HUES48 (cell line): ENCODE measurements at regions not wholly inside any gene's neighbourhood (a gene's known extent, or its start where the extent isn't known, plus 50 kb on each side); places are given as distances from the start of the nearest gene placed in this dataset.

Experiments used
- H3K27ac ChIP-seq: one replicate; pipeline ENCODE4 v1.7.0; 2013; ENCODE audit warnings: low read depth, low read length, inconsistent platforms
- H3K27me3 ChIP-seq: 2 replicates; pipeline ENCODE4 v1.6.1; 2013; ENCODE audit warnings: mild to moderate bottlenecking, low read length; ENCODE audit not compliant: control insufficient read depth, insufficient read depth
- H3K36me3 ChIP-seq: 2 replicates; pipeline ENCODE4 v1.6.1; 2013; ENCODE audit warnings: low read length; ENCODE audit not compliant: control insufficient read depth, insufficient read depth
- H3K4me1 ChIP-seq: 2 replicates; pipeline ENCODE4 v1.6.1; 2013; ENCODE audit warnings: mild to moderate bottlenecking, low read length; ENCODE audit not compliant: control insufficient read depth, insufficient read depth
- H3K4me3 ChIP-seq: 2 replicates; pipeline ENCODE4 v1.5.1; 2013; ENCODE audit warnings: mild to moderate bottlenecking, low read depth, low read length
- H3K9ac ChIP-seq: 2 replicates; pipeline ENCODE4 v1.6.1; 2013; ENCODE audit warnings: mild to moderate bottlenecking, low read depth, low read length, moderate library complexity
- H3K9me3 ChIP-seq: 2 replicates; pipeline ENCODE4 v1.6.1; 2013; ENCODE audit warnings: low read length; ENCODE audit not compliant: control insufficient read depth, insufficient read depth

DNA sequence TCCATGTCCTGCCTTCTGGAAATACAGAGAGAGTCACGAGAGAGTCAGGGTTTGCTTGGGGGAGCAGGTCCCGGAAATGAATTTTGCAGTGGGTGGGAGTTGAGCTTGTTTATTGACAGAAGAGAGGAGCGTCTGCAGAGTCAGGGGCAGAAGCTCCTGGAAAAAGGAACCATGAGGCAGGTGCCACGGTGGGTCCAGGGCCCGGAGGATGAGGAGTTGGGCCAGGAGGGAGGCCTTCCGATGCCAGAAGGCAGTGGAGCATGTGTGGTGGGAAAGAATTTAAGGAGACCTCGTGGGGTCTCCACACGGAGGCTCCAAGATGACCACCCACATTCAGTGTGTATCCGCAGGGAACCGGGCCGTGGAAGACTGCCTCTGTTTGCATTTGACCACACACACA lies 461.2 kb downstream of the BRD1 start:
- Histone ChIP-seq H3K27me3 (no peaks in the 10 kb centered on the region), H3K4me1 (no peaks in the 10 kb centered on the region), H3K27ac (no peak overlapping the region), H3K4me3 (no peak overlapping the region), H3K9me3 (no peaks in the 10 kb centered on the region; the same call in 1 of the 2 replicates), H3K36me3 (no peaks in the 10 kb centered on the region), H3K9ac (no peak overlapping the region)

DNA sequence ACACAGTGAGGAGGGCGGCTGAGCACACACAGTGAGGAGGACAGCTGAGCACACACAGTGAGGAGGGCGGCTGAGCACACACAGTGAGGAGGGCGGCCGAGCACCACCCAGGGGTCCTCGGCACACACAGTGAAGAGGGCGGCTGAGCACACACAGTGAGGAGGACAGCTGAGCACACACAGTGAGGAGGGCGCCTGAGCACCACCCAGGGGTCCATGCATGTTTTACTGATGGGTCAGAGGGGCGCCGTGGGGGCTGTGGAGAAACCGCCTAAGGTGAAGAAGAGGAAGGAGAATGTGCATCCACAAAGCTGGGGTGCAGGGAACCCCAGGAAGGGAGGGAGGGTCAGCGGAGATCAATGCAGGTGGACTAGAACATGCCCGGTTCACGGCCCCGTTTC lies 461.8 kb downstream of the BRD1 start:
- no peak overlapping the region for H3K9ac ChIP-seq
- H3K36me3 ChIP-seq, result no peaks in the 10 kb centered on the region
- no peak overlapping the region for H3K4me3 ChIP-seq
- no peaks in the 10 kb centered on the region for H3K27me3 ChIP-seq
- no peaks in the 10 kb centered on the region; the same call in 1 of the 2 replicates for H3K9me3 ChIP-seq
- H3K4me1 ChIP-seq, result no peaks in the 10 kb centered on the region
- H3K27ac ChIP-seq, result no peak overlapping the region

DNA sequence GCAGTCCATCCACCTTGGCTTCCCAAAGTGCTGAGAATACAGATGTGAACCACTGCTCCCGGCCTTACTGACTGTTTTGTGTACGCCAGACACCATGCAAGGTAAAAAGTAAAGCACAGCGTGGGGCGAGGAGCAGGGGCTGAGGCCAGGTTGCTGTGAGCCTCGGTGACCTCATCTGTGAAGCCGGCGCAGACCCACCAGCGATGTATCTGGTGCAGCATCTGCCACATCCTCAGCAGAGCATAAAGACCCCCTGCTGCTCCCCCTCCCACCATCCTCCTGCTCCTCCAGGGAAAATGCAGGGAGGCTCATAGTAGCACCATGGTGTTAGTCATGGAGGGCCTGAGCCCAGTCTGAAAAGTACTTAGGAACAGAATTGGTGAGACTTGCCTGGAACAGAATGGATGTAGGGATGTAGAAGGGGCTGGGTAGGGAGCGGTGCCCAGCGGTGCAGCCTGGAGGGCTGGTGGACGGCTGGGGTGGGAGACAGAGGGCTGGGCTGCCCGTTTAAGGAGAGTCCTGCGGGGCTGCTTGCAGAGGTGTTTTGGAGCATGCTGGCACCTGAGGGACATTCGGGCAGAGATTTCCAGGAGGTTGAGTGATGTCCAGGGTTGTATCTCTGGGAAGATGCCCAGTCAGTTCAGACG lies 462.4 kb downstream of the BRD1 start:
- no peaks in the 10 kb centered on the region for H3K4me1 ChIP-seq
- no peak overlapping the region for H3K27ac ChIP-seq
- no peak overlapping the region for H3K4me3 ChIP-seq
- H3K9me3 ChIP-seq, result no peaks in the 10 kb centered on the region; the same call in 1 of the 2 replicates
- no peak overlapping the region for H3K9ac ChIP-seq
- no peaks in the 10 kb centered on the region for H3K36me3 ChIP-seq
- no peaks in the 10 kb centered on the region for H3K27me3 ChIP-seq

DNA sequence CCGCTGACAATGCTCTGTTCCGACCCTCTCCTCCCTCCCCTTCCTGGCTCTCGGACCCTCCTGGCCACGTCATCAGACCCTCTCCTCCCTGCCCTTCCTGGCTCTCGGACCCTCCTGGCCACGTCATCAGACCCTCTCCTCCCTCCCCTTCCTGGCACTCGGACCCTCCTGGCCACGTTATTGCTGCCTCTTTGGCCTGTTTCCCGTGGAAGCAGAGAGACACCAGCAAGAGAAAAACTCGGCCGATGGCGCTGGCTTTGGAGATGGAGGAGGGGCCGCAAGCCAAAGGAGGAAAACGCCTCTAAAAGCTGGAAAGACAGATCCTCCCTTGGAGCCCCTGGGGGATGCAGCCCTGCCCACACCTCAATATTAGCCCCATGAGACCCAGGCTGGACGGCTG lies 463.3 kb downstream of the BRD1 start:
- no peaks in the 10 kb centered on the region for H3K27me3 ChIP-seq
- no peaks in the 10 kb centered on the region; the same call in 1 of the 2 replicates for H3K9me3 ChIP-seq

DNA sequence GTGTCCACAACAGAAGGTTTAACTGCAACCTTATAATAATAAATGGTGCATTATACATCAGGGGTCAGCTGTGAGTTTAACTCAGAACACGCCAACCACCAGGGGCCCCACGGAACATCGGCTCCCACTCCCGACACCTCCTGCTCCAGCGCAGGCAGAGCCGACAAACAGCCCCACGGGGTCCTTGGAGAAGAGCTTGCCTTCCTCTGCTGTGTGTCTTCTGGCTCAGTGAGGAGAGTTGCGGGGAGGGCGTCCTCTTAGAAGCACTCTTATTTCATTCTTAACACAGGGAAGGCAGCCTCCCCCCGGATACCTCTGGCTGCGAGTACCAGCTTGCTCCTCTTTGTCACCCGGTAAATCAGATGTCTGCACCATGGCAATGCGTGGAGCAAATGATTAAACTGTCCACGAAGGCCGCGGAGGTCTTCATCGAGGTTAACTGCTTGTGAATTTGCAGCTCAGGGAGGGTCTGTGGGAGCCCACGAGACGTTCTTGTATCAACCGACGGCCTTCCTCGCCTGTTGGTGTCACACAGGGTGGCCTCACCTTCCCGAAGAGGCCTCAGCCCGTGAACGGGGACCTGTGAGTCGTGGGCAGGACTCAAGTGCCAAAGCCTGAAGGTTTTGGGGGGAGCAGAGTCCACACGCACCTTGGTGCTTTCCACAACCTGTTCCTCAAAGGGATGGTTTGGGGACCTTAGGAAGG lies 464.0 kb downstream of the BRD1 start:
- Histone ChIP-seq H3K27ac (no peak overlapping the region), H3K4me1 (no peaks in the 10 kb centered on the region), H3K9ac (no peak overlapping the region), H3K9me3 (no peaks in the 10 kb centered on the region; the same call in 1 of the 2 replicates), H3K27me3 (no peaks in the 10 kb centered on the region), H3K36me3 (no peaks in the 10 kb centered on the region), H3K4me3 (no peak overlapping the region)

More for the DNA sequence above, 463.3 kb downstream of the BRD1 start:
- H3K4me1 ChIP-seq, result no peaks in the 10 kb centered on the region
- no peaks in the 10 kb centered on the region for H3K36me3 ChIP-seq
- H3K27ac ChIP-seq, result no peak overlapping the region
- no peak overlapping the region for H3K9ac ChIP-seq
- H3K4me3 ChIP-seq, result no peak overlapping the region

DNA sequence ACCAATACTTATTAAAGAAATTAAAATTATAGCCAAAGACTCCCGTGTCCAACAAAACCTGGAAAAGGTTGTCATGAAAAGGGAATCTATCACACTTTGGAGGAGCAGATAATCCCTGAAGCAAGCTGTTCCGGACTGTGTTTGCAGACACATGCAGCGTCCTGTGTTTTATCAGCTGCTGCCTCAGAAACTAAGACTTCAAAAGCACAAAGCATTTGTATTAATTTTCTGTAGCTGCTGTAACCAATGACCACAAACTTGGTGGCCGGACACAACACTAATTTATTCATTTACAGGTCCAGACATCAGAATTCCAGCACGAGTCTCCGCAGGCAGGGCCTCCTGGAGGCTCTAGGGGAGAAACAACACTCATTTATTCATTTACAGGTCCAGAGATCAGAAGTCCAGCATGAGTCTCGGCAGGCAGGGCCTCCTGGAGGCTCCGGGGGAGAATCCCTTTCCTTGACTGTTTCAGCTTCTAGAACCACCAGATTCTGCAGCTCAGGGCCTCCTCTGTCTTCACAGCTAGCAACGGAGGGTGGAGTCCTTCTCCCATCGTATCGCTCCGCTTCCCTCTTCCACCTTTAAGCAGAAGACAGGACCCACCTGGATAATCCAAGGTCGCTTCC lies 465.3 kb downstream of the BRD1 start:
- Histone ChIP-seq H3K27ac (no peak overlapping the region), H3K27me3 (no peaks in the 10 kb centered on the region), H3K4me3 (no peak overlapping the region), H3K9ac (no peak overlapping the region), H3K9me3 (no peaks in the 10 kb centered on the region; the same call in 1 of the 2 replicates), H3K36me3 (no peaks in the 10 kb centered on the region), H3K4me1 (no peaks in the 10 kb centered on the region)

DNA sequence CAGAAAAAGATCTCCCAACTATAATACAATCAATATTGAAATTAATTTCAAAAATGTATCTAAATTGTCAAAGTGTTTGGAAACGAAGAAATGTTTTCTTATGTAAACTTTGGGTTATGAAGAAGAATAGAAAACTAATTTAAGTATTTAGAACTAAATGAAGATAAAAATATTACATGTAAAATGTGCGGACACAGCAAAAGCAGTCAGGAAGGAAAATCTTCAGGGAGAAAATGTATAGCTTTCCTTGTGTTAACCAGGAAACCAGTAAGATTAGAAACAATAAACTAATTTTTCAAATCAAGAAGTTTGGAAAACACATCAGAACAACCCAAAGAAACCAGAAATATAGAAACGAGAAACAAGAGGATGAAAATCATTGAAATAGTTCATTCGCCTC lies 466.5 kb downstream of the BRD1 start:
- no peaks in the 10 kb centered on the region; the same call in 1 of the 2 replicates for H3K9me3 ChIP-seq
- H3K27ac ChIP-seq, result no peak overlapping the region
- H3K4me1 ChIP-seq, result no peaks in the 10 kb centered on the region
- H3K27me3 ChIP-seq, result no peaks in the 10 kb centered on the region
- no peak overlapping the region for H3K4me3 ChIP-seq
- H3K36me3 ChIP-seq, result no peaks in the 10 kb centered on the region
- H3K9ac ChIP-seq, result no peak overlapping the region

DNA sequence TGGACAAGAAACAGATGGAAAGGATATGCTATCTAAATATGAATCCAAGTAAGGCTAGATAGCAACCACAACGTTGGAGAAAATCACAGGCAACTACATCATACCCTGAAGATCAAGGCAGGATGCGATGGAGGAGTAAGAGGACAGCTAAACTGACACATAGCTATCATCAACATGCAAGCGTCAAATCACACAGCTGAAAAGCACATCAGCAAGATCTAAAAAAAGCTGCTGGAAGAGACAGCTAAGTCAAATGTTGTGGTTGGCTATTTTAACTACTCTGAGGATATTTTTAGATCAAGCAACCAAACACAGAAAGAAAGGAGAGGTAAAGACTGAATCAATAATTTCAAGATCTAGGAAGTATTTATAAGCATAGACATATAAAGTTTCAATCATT lies 466.9 kb downstream of the BRD1 start:
- no peaks in the 10 kb centered on the region; the same call in 1 of the 2 replicates for H3K9me3 ChIP-seq
- no peaks in the 10 kb centered on the region for H3K36me3 ChIP-seq
- H3K27ac ChIP-seq, result no peak overlapping the region
- no peak overlapping the region for H3K4me3 ChIP-seq
- no peaks in the 10 kb centered on the region for H3K4me1 ChIP-seq
- H3K9ac ChIP-seq, result no peak overlapping the region
- H3K27me3 ChIP-seq, result no peaks in the 10 kb centered on the region

DNA sequence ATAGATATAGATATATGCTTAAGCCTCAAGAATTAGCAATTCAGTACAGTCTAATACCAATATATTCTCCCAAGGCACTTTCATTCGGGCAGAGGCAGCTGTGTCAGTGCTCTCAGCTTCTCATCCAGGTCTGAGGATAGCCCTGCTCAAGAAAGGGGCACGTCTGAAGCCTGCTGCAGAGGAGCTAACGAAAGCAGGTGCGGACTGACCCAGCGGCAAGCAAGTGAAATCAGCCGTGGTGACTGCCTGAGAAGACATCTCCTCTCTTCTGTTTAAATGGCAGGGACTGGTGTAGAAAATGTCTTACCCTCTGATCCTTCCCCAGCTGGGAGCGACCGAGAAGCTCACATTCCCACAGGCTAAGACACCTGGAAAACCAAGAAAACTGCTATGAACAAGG lies 468.6 kb downstream of the BRD1 start:
- Histone ChIP-seq H3K27ac (no peak overlapping the region), H3K27me3 (no peaks in the 10 kb centered on the region), H3K9ac (no peak overlapping the region), H3K4me3 (no peak overlapping the region), H3K4me1 (no peaks in the 10 kb centered on the region), H3K36me3 (no peaks in the 10 kb centered on the region), H3K9me3 (no peaks in the 10 kb centered on the region; the same call in 1 of the 2 replicates)

DNA sequence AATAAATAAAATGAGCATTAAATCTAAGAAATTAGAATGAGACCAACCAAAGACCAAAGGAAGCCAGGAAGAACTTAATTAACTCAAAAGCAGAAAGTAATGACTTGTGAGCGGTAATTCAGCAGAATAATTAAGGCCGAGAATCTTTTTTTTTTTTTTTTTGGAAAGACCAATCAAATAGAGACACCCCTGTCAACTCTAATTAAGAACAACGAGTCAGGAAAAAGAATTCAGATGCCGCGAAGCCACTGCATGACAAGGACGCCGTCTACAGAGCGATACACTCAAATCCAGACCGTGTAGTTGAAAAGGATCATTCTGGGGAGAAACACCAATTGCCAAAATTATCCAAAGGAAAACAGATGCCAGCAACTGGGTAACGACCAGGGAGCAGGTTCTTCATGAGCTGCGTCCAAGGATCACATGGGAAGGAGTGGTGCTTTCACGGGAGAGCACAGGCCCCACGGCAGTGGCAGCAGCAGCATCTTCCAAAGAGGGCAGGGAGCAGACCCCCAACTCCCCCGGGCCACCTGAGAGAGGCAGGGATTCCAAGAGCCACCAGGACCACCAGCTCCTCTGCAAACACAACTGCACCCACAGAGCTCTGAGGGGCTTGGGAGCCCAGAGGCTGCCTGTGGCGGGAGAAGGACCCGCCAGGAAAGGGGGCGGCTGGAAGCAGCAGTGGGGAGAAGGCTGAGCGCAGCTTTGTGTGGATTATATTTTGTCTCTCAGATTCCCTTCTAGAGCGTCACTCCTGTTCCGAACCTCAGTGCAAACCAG lies 469.8 kb downstream of the BRD1 start:
- H3K9me3 ChIP-seq, result no peaks in the 10 kb centered on the region
- no peak overlapping the region for H3K4me3 ChIP-seq
- no peaks in the 10 kb centered on the region for H3K27me3 ChIP-seq
- no peaks in the 10 kb centered on the region for H3K36me3 ChIP-seq
- H3K4me1 ChIP-seq, result no peaks in the 10 kb centered on the region
- no peak overlapping the region for H3K9ac ChIP-seq
- no peak overlapping the region for H3K27ac ChIP-seq
